Suppressor macrophage treated with lipopolysaccharide for 1 hour (primary cell): ENCODE measurements at regions not wholly inside any gene's neighbourhood (a gene's known extent, or its start where the extent isn't known, plus 50 kb on each side); places are given as distances from the start of the nearest gene placed in this dataset.

Source experiments
- DNase-seq, 3 donors: peaks; one replicate each; pipeline ENCODE4 v3.0.0-alpha.2; 2020 to 2022

GRCh38 chr16:72256398-72257066 lies 84.6 kb upstream of the PMFBP1 start:
- no peak for DNase-seq

- no peak for DNase-seq
These were observed 83.8 kb upstream of the PMFBP1 start for GRCh38 chr16:72255786-72256185.

- DNase-seq, result no peak
These were observed 75.9 kb upstream of the PMFBP1 start for GRCh38 chr16:72247821-72248253.

GRCh38 chr16:72246423-72246822 lies 74.5 kb upstream of the PMFBP1 start:
- DNase-seq, result no peak

GRCh38 chr16:72244853-72245252 lies 72.9 kb upstream of the PMFBP1 start:
- DNase-seq, result no peak

GRCh38 chr16:72243621-72244020 lies 71.7 kb upstream of the PMFBP1 start:
- DNase-seq, result no peak

- DNase-seq, result no peak
These were observed 70.8 kb upstream of the PMFBP1 start for GRCh38 chr16:72242757-72243156.

GRCh38 chr16:72241930-72242329 lies 70.0 kb upstream of the PMFBP1 start:
- DNase-seq, result peak; percentile 29 to 42 (median 33)

GRCh38 chr16:72241008-72241407 lies 69.1 kb upstream of the PMFBP1 start:
- no peak for DNase-seq

GRCh38 chr16:72240466-72240865 lies 68.5 kb upstream of the PMFBP1 start:
- DNase-seq, result no peak

- no peak for DNase-seq
These were observed 64.9 kb upstream of the PMFBP1 start for GRCh38 chr16:72236866-72237265.

- peak; percentile 25 to 38 (median 29) for DNase-seq
These were observed 62.4 kb upstream of the PMFBP1 start for GRCh38 chr16:72234387-72234786.

GRCh38 chr16:72228014-72228413 lies 56.1 kb upstream of the PMFBP1 start:
- DNase-seq, result no peak

- DNase-seq, result no peak
These were observed 54.2 kb upstream of the PMFBP1 start for GRCh38 chr16:72226136-72226535.

- no peak for DNase-seq
These were observed 52.4 kb upstream of the PMFBP1 start for GRCh38 chr16:72224260-72224768.

- DNase-seq, result no peak
These were observed 50.5 kb upstream of the PMFBP1 start for GRCh38 chr16:72222503-72222902.
